SK-N-SH (cell line): ENCODE measurements at regions not wholly inside any gene's neighbourhood (a gene's known extent, or its start where the extent isn't known, plus 50 kb on each side); places are given as distances from the start of the nearest gene placed in this dataset.
A peak's percentile ranks its signal among the peaks of the same experiment; 100 is the strongest.

ENCODE experiments used
- CTCF ChIA-PET: fragments of 300-600, 350-600 bp; formaldehyde crosslinking; extraction: SDS; loops from one replicate; lab custom pipeline; 2021; lab: Yijun Ruan, JAX
- POLR2A ChIA-PET: fragments of 350-600 bp; sonication (Branson Sonifier 250); formaldehyde crosslinking; extraction: SDS; loops from one replicate; lab custom pipeline; 2020; ENCODE audit warnings: antibody characterized with exemption, inconsistent platforms; lab: Yijun Ruan, JAX
- DNase-seq: peaks from one replicate; pipeline ENCODE4 v3.0.0; 2012
- H2AFZ ChIP-seq: fragments of 200-600 bp; sonication (generic); 2 replicates; pipeline ENCODE4 v1.8.1; 2016; ENCODE audit warnings: antibody characterized with exemption, mild to moderate bottlenecking, low read depth
- H3F3A ChIP-seq: fragments of 200-600 bp; sonication (generic); replicated peaks from 2 replicates; pipeline ENCODE3; 2016; ENCODE audit warnings: antibody characterized with exemption, mild to moderate bottlenecking; ENCODE audit not compliant: insufficient read depth
- H3K27ac ChIP-seq, 2 experiments: fragments of 200-500 bp in 1 of 2; fragments of 200-600 bp in 1 of 2; sonication (Bioruptor generic) in 1 of 2; sonication (generic), shearing (Covaris generic) in 1 of 2; 2 replicates each; pipeline versions ENCODE4 v1.5.1 to v1.6.1; 2014 to 2016; ENCODE audit warnings: low read depth in 2 of 2, inconsistent platforms in 1 of 2, low read length in 1 of 2, mild to moderate bottlenecking in 1 of 2, mixed read lengths in 1 of 2
- H3K27me3 ChIP-seq: fragments of 200-600 bp; sonication (generic), shearing (Covaris generic); 2 replicates; pipeline ENCODE4 v1.6.1; 2016; ENCODE audit warnings: mixed run types; ENCODE audit not compliant: insufficient read depth
- H3K36me3 ChIP-seq, 2 experiments: fragments of 200-500 bp in 1 of 2; fragments of 200-600 bp in 1 of 2; sonication (Bioruptor generic) in 1 of 2; sonication (generic) in 1 of 2; replicated peaks in 1 of 2; 2 replicates each; pipeline versions ENCODE3 to v1.5.1; 2014 to 2016; ENCODE audit warnings: low read length in 1 of 2, mild to moderate bottlenecking in 1 of 2; ENCODE audit not compliant: insufficient read depth in 2 of 2, control insufficient read depth in 1 of 2
- H3K4me1 ChIP-seq, 2 experiments: fragments of 200-500 bp in 1 of 2; fragments of 200-600 bp in 1 of 2; sonication (Bioruptor generic) in 1 of 2; sonication (generic), shearing (Covaris generic) in 1 of 2; 2 replicates each; pipeline versions ENCODE4 v1.5.1 to v1.6.1; 2014 to 2016; ENCODE audit warnings: low read depth in 1 of 2, low read length in 1 of 2, mixed run types in 1 of 2; ENCODE audit not compliant: insufficient read depth in 2 of 2, control insufficient read depth in 1 of 2
- H3K4me2 ChIP-seq: fragments of 200-600 bp; sonication (generic), shearing (Covaris generic); 2 replicates; pipeline ENCODE4 v1.6.1; 2017; ENCODE audit warnings: mixed run types
- H3K4me3 ChIP-seq, 2 experiments: fragments of 200-500 bp in 1 of 2; fragments of 200-600 bp in 1 of 2; sonication (Bioruptor generic) in 1 of 2; sonication (generic), shearing (Covaris generic) in 1 of 2; 2 replicates each; pipeline versions ENCODE4 v1.5.1 to v1.8.1; 2014 to 2016; ENCODE audit warnings: low read depth in 2 of 2, inconsistent platforms in 1 of 2, low read length in 1 of 2, mild to moderate bottlenecking in 1 of 2, mixed read lengths in 1 of 2, moderate library complexity in 1 of 2
- H3K79me2 ChIP-seq: fragments of 200-600 bp; sonication (generic); 2 replicates; pipeline ENCODE4 v1.8.1; 2017; ENCODE audit warnings: mild to moderate bottlenecking; ENCODE audit not compliant: insufficient read depth
- H3K9ac ChIP-seq: fragments of 200-600 bp; sonication (generic); 2 replicates; pipeline ENCODE4 v1.6.1; 2017; ENCODE audit warnings: mixed run types
- H3K9me2 ChIP-seq: fragments of 200-600 bp; sonication (generic); 2 replicates; pipeline ENCODE4 v1.6.1; 2017; ENCODE audit warnings: mixed run types
- H3K9me3 ChIP-seq: fragments of 200-600 bp; sonication (generic); 2 replicates; pipeline ENCODE4 v1.6.1; 2017; ENCODE audit warnings: mixed run types, mild to moderate bottlenecking, moderate library complexity
- H4K20me1 ChIP-seq: fragments of 200-600 bp; sonication (generic); 2 replicates; pipeline ENCODE4 v1.6.1; 2017; ENCODE audit warnings: mild to moderate bottlenecking, mixed run types; ENCODE audit not compliant: insufficient read depth
- CHD2 ChIP-seq: fragments of 150-350 bp; IDR thresholded peaks from 2 replicates; pipeline ENCODE4 v1.6.1; 2018; ENCODE audit warnings: low read length; ENCODE audit not compliant: partially characterized antibody
- EP300 ChIP-seq, 2 experiments: IDR thresholded peaks; 2 replicates each; pipeline versions ENCODE4 v1.4.0 to v1.6.1; 2012; ENCODE audit warnings: borderline replicate concordance in 1 of 2, low read depth in 1 of 2, low read length in 1 of 2
- FOXJ3 ChIP-seq: sonication (generic); formaldehyde crosslinking; IDR thresholded peaks from 2 replicates; pipeline ENCODE4 v1.5.1; 2020; ENCODE audit warnings: mild to moderate bottlenecking, missing genetic modification reagents
- GATA2 ChIP-seq: sonication (generic); formaldehyde crosslinking; IDR thresholded peaks from 2 replicates; pipeline ENCODE4 v1.5.0; 2020; ENCODE audit warnings: mild to moderate bottlenecking, missing genetic modification reagents
- MEF2A ChIP-seq: IDR thresholded peaks from 2 replicates; pipeline ENCODE4 v1.4.0; 2012; ENCODE audit warnings: low read depth, borderline replicate concordance
- MXI1 ChIP-seq: IDR thresholded peaks from 2 replicates; pipeline ENCODE4 v1.6.1; 2012; ENCODE audit warnings: mild to moderate bottlenecking, low read depth, low read length, improper control_type of control experiment
- NFIC ChIP-seq: IDR thresholded peaks from 2 replicates; pipeline ENCODE4 v1.4.0; 2012; ENCODE audit warnings: borderline replicate concordance
- RAD21 ChIP-seq: IDR thresholded peaks from 2 replicates; pipeline ENCODE4 v1.6.1; 2012; ENCODE audit warnings: mild to moderate bottlenecking, low read length
- RCOR1 ChIP-seq: fragments of 150-350 bp; IDR thresholded peaks from 2 replicates; pipeline ENCODE4 v1.6.1; 2017; ENCODE audit warnings: antibody characterized with exemption, low read length
- TAF1 ChIP-seq: IDR thresholded peaks from 2 replicates; pipeline ENCODE4 v1.6.1; 2012; ENCODE audit warnings: low read depth, mild to moderate bottlenecking, low read length, moderate library complexity, borderline replicate concordance
- TCF12 ChIP-seq: IDR thresholded peaks from 2 replicates; pipeline ENCODE4 v1.4.0; 2012
- WGBS: methylation state at CpG from one replicate; pipeline ENCODE4 v1.1.6; 2017; ENCODE audit warnings: low lambda C conversion rate; 5-methylcytosine and 5-hydroxymethylcytosine counted together
- TF ChIP-seq, protein P1 (sequence below): fragments of 200-600 bp; sonication (generic); IDR thresholded peaks from 2 replicates; pipeline ENCODE4 v1.6.1; 2017; ENCODE audit warnings: antibody characterized with exemption, mild to moderate bottlenecking, moderate library complexity
- TF ChIP-seq, protein P2 (sequence below): IDR thresholded peaks from 2 replicates; pipeline ENCODE4; 2012
- TF ChIP-seq, protein P3 (sequence below): IDR thresholded peaks from 2 replicates; pipeline ENCODE4 v1.6.1; 2012; ENCODE audit warnings: mild to moderate bottlenecking, low read depth, low read length, moderate library complexity
- TF ChIP-seq, protein P4 (sequence below): fragments of 150-350 bp; IDR thresholded peaks from 2 replicates; pipeline ENCODE4 v1.6.1; 2017; ENCODE audit warnings: antibody characterized with exemption, low read length, low read depth, borderline replicate concordance

DNA sequence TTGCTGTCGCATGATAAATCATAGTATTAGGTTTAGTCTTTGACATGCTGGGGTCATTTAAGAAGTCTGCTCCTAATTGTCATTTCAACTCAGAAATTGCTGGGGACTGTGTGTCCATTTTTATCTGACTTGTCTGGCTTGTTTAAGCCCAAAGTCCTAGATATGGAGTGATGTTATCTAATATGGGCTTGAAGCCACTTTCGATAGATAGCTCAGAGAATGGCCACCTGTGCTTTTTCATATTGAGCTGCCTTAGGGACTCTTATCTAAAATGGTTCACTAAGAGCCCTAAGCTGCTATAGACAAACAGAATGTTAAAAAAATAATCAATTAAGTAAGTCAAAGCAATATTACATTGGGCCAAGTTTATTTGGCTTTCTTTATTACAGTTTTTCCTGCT, 81.6 kb upstream of the CNTNAP4 start (continued):
- TF ChIP-seq, protein P1, sequence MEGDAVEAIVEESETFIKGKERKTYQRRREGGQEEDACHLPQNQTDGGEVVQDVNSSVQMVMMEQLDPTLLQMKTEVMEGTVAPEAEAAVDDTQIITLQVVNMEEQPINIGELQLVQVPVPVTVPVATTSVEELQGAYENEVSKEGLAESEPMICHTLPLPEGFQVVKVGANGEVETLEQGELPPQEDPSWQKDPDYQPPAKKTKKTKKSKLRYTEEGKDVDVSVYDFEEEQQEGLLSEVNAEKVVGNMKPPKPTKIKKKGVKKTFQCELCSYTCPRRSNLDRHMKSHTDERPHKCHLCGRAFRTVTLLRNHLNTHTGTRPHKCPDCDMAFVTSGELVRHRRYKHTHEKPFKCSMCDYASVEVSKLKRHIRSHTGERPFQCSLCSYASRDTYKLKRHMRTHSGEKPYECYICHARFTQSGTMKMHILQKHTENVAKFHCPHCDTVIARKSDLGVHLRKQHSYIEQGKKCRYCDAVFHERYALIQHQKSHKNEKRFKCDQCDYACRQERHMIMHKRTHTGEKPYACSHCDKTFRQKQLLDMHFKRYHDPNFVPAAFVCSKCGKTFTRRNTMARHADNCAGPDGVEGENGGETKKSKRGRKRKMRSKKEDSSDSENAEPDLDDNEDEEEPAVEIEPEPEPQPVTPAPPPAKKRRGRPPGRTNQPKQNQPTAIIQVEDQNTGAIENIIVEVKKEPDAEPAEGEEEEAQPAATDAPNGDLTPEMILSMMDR: no peak
- TF ChIP-seq MXI1: no peak
- TF ChIP-seq, all 33 proteins: peak for 8

DNA sequence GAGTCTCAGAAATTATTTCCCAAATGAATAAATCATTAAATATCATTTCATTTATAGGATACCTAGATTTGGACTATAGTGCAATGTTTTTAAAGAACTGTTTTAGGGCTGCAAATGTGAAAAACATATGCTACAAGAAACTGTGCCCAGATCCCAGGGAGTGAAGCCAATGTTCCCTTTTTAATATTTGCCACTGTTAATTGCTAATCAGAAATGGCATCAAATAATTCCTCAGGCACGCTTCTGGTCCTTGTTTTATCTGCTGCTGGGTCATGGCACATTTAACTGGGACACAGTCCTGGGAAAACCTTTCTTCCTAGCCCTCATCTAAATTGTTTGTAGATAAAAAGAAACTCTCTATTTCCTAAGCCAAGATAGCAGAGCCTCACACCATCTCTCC, 79.3 kb upstream of the CNTNAP4 start:
- H3K27me3 ChIP-seq: no peaks in the 10 kb centered on the region
- H3K9ac ChIP-seq: no peak overlapping the region
- no peak overlapping the region for H3K27ac ChIP-seq
- H3K4me3 ChIP-seq: no peak overlapping the region
- peaks cover 0 to 9% of the 10 kb centered on the region in 2 experiments; a peak in 2 of 4 replicates for H3K4me1 ChIP-seq
- DNase-seq: peak; percentile 10
- WGBS: 0% methylated on average over 1 of the region's 1 CpG
- no peaks in the 10 kb centered on the region for H3F3A ChIP-seq
- H3K4me2 ChIP-seq: no peak overlapping the region
- no peaks in the 10 kb centered on the region for H3K79me2 ChIP-seq
- H2AFZ ChIP-seq: no peak overlapping the region
- H3K9me3 ChIP-seq: no peaks in the 10 kb centered on the region
- H3K36me3 ChIP-seq: no peaks in the 10 kb centered on the region
- no peaks in the 10 kb centered on the region for H3K9me2 ChIP-seq
- ChIA-PET CTCF (no interaction called here), POLR2A (no interaction called here)
- peak; percentile 23; the same call in 1 of the 2 replicates for TF ChIP-seq TCF12
- no peak for TF ChIP-seq FOXJ3 (CRISPR knock-in tag)
- TF ChIP-seq RCOR1: peak; percentile 88
- TF ChIP-seq RAD21: peak; percentile 35
- TF ChIP-seq TAF1: no peak
- TF ChIP-seq GATA2 (CRISPR knock-in tag): peak; percentile 87
- peak in 1 of 2 experiments; percentile 96; a peak in 2 of 4 replicates for TF ChIP-seq EP300 (IDR thresholded peaks at IDR 0.05; ENCODE audit: borderline replicate concordance in 1 of 2, low read depth in 1 of 2, low read length in 1 of 2)
- TF ChIP-seq CHD2: peak; percentile 69
- TF ChIP-seq, protein P2, sequence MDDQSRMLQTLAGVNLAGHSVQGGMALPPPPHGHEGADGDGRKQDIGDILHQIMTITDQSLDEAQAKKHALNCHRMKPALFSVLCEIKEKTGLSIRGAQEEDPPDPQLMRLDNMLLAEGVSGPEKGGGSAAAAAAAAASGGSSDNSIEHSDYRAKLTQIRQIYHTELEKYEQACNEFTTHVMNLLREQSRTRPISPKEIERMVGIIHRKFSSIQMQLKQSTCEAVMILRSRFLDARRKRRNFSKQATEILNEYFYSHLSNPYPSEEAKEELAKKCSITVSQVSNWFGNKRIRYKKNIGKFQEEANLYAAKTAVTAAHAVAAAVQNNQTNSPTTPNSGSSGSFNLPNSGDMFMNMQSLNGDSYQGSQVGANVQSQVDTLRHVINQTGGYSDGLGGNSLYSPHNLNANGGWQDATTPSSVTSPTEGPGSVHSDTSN: no peak
- TF ChIP-seq, protein P3, sequence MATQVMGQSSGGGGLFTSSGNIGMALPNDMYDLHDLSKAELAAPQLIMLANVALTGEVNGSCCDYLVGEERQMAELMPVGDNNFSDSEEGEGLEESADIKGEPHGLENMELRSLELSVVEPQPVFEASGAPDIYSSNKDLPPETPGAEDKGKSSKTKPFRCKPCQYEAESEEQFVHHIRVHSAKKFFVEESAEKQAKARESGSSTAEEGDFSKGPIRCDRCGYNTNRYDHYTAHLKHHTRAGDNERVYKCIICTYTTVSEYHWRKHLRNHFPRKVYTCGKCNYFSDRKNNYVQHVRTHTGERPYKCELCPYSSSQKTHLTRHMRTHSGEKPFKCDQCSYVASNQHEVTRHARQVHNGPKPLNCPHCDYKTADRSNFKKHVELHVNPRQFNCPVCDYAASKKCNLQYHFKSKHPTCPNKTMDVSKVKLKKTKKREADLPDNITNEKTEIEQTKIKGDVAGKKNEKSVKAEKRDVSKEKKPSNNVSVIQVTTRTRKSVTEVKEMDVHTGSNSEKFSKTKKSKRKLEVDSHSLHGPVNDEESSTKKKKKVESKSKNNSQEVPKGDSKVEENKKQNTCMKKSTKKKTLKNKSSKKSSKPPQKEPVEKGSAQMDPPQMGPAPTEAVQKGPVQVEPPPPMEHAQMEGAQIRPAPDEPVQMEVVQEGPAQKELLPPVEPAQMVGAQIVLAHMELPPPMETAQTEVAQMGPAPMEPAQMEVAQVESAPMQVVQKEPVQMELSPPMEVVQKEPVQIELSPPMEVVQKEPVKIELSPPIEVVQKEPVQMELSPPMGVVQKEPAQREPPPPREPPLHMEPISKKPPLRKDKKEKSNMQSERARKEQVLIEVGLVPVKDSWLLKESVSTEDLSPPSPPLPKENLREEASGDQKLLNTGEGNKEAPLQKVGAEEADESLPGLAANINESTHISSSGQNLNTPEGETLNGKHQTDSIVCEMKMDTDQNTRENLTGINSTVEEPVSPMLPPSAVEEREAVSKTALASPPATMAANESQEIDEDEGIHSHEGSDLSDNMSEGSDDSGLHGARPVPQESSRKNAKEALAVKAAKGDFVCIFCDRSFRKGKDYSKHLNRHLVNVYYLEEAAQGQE: no peak
- no peak for TF ChIP-seq MEF2A
- TF ChIP-seq MXI1: peak; percentile 45; the same call in 1 of the 2 replicates
- TF ChIP-seq, protein P4, sequence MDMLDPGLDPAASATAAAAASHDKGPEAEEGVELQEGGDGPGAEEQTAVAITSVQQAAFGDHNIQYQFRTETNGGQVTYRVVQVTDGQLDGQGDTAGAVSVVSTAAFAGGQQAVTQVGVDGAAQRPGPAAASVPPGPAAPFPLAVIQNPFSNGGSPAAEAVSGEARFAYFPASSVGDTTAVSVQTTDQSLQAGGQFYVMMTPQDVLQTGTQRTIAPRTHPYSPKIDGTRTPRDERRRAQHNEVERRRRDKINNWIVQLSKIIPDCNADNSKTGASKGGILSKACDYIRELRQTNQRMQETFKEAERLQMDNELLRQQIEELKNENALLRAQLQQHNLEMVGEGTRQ: no peak
- no peak for TF ChIP-seq NFIC
- no peaks in the 10 kb centered on the region for H4K20me1 ChIP-seq
